Uterus (tissue), 2 donors: ENCODE measurements at regions not wholly inside any gene's neighbourhood (a gene's known extent, or its start where the extent isn't known, plus 50 kb on each side); places are given as distances from the start of the nearest gene placed in this dataset.

Experiments
- CTCF ChIP-seq, 4 experiments: fragments of 200-600 bp in 2 of 4; fragments of 450-650 bp in 2 of 4; sonication (generic) in 2 of 4; IDR thresholded peaks; one replicate each; pipeline ENCODE4 v1.5.1; 2016 to 2019; ENCODE audit warnings: antibody characterized with exemption in 4 of 4, mild to moderate bottlenecking in 2 of 4, moderate library complexity in 1 of 4
- POLR2A ChIP-seq, 2 donors: fragments of 450-650 bp; IDR thresholded peaks; one replicate each; pipeline ENCODE4 v1.6.1; 2016; ENCODE audit warnings: antibody characterized with exemption in 2 of 2, mild to moderate bottlenecking in 1 of 2, moderate library complexity in 1 of 2

- no peak for TF ChIP-seq POLR2A (IDR thresholded peaks at IDR 0.05)
- no peak for TF ChIP-seq CTCF (IDR thresholded peaks at IDR 0.05)
These were observed 116.3 kb upstream of the ERG start for GRCh38 chr21:38614558-38614957.
